ENCODE measurements at regions not wholly inside any gene's neighbourhood (a gene's known extent, or its start where the extent isn't known, plus 50 kb on each side); places are given as distances from the start of the nearest gene placed in this dataset.
"Not testable (repeated sequence)": the region's sequence is repeated elsewhere in the genome, so short reads cannot be mapped to it uniquely, and the experiment has no call there.

DNA sequence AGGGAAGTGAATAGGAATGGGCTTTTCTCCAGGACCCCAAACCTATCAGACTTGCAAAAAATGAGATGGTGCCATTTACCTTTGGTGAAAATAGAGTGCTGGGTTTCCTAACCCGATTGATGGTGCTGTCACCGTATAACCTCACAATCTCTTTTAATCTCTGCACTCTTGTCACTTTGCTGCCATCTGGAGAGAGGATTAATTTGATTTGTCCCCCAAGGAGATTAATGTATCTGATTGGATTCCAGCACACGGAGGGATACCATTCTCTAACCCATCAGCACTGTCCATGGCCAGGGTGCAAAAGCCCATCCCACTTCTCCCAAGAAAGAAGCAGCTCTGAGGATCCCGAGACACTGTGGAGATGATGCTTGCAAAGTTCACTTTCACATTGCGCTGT lies 86.3 kb upstream of the NFE2L3 start:
- DNase-seq, result no peak

DNA sequence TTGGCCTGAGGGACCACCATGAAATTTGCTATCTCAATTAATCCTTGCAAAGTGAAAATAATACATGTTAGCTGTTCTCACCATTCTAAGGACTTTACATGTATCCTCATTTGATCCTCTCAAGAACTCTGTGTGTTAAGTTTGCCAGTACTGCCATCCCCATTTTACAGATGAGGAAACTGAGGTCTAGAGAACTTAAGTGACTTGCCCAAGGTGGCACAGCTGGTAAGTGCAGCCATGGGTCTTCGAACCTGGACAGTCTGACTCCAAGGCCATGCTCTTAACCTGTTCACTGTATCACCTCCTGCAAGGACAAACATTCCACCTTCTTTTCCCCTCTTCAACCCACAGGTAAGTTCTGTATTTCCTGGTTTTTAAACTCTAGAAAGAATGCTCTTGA lies 85.3 kb upstream of the NFE2L3 start:
- DNase-seq, result no peak

DNA sequence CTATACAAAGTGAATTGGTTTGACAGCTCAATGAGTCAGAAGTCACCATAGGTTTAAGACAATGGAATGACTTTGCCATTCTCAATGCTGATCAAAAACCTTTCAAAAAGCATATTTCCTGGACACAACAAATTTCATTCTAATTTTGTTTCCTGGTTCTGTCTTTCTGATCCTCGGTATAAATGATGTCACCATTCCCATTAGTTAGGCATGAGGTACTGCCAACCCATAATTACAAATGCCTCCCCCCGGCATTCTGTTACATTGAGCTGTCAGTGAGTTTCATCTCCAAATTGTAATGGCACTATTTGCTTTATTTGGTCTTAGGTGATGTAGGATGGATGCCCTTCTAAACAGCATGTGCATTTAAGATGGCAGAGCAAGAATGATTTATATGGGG lies 81.7 kb upstream of the NFE2L3 start:
- no peak for DNase-seq

DNA sequence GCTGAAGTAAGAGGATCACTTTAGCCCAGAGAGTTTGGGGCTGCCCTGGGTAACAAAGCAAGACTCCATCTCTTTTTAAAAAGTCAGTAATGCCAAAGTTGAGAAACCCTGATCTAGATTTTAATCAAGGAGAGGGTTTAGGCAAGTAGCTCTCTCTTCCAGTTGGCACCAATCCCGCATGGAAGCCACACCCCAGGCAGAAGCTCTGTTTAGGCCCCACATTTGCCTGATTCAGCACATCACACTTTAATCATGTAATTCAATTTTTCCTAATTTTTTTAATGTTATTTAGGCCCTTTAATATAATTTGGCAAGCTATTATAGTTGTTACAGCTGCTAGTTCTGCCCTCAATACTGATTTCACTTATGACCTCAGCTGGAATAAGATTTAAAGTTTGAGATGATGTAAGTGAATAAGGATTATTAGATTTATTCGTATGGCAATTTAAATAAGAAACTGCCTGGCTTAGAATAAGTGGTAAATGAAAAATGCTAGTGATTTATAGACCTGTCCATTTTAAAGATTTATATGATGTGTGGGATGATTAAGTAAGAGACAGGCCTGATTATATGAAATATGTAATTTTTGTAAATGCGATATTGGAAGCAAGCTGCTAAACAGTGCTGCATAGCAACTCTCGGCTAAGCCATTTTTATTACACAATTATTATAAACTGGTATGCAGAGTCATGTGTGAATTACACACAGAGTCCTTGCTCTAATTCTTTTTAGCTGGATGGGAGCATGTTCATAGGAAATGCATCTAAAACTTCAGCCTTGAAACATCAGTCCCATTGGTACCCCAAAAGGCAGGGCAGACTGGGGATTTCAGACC lies 80.2 kb upstream of the NFE2L3 start:
- DNase-seq, result no peak

DNA sequence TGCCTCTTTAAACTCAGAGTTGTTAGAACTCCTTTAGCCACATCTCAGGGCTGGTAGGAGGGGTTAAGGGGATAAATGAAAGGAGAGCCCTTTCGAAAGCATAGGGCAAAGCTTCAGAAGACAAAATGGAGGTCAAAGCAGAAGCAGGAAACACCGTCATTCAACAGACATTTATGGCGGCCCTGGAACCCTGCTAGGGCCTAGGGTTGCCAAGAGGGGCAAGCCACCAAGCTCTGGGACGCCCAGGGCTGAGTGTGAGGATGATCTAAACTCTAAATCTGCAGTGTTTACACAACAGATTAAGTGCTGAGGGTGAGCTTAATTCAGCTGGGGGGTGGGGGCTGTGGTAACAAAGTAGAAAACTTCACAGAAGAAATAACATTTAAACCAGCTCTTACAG lies 79.0 kb upstream of the NFE2L3 start:
- no peak for DNase-seq

DNA sequence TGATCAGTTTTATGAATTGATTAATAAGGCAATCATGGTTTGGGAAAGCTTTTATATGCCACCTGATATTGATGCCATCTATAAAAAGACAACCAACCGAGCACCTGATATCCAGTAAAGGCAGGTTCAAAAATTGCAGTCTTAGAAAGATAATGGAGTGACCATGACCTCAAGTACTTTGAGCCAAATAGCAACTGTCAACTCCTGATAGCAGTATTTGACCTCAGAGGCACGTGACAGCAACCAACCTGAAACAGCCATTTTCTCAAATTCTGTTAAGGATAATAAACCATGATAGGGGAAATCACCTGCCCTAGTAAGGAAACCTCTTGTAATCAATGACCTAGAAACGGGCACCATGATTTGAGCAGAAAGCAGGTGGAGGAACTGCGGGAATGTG lies 77.1 kb upstream of the NFE2L3 start:
- DNase-seq, result no peak

DNA sequence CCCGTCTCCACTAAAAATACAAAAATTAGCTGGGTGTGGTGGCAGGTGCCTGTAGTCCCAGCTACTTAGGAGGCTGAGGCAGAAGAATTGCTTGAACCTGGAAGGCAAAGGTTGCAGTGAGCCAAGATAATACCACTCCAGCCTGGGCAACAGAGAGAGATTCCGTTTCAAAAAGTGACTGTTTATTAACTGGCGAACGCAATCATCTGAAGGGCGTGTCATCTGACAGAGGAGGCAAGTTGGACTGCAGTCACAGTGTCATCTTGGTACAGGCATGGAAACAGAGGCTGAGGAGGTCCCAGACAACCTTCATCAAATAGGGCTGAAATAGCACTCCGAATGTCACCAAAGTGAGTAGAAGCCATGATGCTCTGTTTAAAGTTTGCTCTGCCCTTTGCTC lies 75.3 kb upstream of the NFE2L3 start:
- DNase-seq, result no peak

DNA sequence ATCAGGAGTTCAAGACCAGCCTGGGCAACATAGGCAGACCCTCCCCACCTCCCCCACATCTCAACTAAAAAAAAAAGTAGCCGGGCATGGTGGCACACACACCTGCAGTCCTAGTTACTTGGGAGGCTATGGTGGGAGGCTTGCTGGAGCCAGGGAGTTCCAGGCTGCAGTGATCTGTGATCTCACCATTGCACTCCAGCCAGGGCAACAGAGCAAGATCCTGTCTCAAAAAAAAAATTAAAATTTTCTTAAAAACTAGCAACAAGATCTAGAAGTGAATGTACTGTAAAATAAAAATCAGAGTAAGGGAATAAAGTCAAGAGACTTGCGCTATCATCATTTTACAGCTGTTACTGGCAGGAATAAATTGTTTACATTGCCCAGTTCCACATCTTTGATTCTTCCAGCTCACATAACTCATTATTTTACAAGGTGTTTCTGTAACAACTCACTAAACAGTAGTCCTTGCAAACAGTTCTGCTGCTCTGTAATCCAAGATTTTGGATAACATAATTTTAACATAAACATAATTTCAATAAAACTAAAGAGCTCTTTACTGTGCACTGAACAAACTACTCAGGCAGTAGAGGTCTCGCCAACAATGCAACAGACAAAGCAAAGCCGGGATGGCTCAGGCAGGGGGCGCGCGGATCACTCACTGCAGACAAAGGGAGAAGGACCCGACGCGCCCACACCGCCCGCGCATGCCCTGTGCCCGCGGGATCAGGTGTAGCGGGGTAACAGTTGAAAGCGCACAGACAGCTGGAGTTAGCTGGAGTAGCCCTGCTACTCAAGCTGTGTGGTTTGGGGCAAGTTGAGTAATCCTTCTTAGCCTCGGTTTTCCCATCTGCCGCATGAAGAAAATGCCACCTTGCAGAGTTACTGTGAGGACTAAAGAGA lies 73.3 kb upstream of the NFE2L3 start:
- DNase-seq, result peak; percentile 69

DNA sequence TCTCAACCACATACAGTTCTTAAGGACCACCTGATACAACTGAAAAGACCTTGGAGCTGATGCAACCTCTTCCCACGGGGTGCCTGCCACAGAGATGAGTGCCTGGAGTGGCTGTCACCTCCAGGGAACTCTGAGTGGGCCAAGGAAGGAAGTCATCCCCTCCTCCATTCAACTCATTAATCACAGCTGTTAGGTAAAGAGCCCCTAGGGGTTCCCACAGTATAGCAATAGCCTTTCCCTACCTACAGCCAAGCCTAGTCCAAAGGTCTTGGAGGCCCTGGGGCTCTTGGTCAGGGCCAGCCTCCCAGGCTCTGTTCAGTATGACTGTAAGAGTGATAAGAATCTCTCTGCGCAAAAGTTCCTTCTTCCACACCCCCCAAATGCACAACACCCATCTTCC lies 70.4 kb upstream of the NFE2L3 start:
- DNase-seq, result no peak

DNA sequence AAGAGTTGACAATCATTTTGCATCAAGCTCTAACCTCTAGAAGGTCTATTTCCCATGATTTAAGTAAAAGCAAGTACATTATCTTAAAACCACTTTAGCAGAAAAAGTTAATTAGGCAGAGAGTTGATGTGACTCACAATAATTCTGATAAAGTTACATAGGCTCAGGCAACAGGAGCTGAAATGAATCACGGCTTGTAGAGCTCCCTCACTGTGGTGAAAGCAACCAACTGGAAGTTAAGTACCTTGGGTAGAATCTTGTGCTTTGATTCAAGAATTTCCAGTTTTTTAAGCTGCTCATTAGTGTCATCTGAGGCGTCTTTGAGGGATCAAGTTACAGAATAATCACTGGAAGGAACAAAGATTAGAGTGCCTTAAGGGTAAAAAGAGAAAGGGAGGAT lies 68.9 kb upstream of the NFE2L3 start:
- no peak for DNase-seq

DNA sequence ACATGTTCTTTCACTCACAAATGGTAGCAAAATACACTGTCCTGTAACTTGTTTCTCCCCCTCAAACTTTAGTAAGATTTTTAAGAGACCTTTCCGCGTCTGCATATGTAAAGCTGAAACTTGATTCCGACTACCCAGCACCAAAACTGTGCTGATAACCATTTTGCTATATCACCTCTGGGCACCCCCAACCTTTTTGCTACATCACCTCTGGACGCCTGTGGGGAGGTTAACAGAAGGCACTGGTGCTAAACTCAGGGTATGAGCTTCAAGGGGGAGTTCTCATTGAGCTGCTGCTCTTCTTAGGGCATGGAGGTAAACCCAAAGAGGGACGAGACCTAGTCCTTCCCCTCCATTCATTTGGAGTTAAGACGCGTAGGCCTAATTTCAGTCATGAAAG lies 67.6 kb upstream of the NFE2L3 start:
- no peak for DNase-seq

DNA sequence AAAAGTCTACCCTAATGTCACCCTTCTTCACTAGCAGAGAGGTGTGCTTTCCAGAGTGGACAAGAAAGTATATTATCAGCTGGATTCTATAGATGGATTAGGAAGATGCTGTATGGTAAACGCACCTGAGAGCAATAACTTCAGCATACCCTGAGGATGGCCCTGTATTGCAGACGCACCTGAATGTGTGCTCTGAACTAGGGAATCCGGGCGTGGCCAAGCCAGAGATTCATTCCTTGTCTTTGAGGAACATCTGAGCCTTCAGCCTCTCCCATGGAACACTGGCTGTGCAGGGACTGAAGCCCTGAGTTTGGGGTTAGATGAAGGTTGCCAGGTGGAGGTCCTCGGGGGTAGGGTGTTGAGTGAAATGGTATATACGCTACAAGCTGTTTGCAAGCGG lies 66.2 kb upstream of the NFE2L3 start:
- no peak for DNase-seq

DNA sequence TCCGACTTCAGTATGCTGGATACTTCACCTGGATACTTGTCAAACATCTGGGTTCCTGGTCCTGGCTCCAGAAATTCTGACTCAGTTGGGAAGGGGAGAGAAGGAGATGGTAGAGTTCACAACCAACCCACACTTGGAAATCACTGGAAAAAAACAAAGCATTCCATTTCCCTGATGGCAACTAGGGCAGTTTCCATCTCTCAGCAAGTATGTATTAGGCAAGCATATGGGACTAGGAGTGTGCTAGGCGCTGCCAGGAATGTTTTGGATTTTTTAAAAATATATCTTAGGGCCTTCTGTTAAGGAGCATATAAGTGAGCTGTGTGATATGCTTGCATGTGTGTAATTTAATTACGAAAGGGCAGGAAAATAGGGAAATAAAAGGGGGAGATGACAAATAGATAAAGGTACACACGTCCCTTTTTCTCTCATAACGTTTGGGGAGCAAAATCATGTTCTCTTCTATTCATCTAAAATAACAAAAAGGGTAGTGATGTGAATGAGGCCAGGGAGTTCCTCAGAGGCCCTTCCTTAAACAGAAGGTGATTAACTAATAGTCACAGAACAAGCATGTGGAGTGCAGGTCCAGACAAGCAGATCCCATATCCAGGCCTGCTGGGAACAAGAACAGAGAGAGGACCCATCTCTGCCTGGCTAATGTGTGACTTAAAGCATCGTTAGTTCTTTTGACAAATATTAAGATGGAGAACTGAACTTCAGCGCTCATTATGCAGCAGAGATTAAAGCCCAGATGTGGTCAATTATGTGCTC lies 64.5 kb upstream of the NFE2L3 start:
- no peak for DNase-seq

DNA sequence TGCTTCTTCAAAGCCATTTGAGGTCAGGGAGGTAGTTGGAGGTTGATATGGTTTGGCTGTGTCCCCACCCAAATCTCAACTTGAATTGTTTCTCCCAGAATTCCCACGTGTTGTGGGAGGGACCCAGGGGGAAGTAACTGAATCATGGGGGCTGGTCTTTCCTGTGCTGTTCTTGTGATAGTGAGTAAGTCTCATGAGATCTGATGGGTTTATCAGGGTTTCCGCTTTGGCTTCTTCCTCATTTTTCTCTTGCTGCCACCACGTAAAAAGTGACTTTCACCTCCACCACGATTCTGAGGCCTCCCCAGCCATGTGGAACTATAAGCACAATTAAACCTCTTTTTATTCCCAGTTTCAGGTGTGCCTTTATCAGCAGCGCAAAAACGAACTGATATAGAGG lies 62.5 kb upstream of the NFE2L3 start:
- not testable (repeated sequence) for DNase-seq

DNA sequence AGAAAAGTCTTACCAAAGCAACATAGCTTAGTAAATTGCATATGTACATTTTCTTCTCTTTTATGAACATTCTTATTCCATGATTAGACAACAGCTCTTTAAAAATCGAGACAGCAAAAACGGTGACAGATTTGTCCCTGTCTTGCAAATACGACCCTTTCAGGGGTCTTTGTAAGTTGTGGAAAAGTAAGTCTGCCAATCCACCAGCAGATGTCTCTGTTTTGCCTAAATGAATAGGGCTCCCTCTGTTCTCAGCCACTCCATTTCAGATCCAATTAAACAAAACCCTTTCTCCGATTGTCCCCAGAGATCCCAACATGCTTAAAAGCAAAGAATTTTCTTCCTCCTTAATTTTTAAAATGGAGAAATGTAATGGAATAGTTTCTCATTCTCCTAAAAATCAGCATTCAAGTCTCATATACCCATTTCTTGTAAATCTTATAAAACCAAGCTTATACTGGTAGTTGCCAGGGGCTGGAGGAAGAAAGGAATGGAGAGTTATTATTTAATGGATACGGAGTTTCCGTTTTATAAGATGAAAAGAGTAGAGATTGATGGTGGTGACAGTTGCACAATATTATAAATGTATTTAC lies 61.0 kb upstream of the NFE2L3 start:
- peak; percentile 51 for DNase-seq

DNA sequence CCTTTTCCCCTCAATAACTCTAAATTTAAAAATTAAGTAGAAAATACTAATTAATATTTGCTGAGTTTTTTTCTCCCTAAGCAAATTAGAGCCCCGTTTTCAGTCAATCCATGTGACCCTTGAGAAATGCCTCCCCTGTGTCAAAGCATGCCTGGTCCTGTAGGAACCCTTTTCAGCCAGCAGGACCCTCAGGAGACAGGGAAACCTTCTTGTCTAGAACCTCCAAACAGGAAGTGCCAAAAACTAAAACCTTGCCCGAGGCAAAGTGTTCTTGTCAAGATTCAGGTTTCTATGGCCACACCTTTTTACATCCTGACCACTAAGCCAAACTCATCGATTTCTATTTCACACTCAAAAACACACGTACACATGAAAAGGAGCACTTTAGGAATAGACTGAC lies 60.1 kb upstream of the NFE2L3 start:
- no peak for DNase-seq

DNA sequence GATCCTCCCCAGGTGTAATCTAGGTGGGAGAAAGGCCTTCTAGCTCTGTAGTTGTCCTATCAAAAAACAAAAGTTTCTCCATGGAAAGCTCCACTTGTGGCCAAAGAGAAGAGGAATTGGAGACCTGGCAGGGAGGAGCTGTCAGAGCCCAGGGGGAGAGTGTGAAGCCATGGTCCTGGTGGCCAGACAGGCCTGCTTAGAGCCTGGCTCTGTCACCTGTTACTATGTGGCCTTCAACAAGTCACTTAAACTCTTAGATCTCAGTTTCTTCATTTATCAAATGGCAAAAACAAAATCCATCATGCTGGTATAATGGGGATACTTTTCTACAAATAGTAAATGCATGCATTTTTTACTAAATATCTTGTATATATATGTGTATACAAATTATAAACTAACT lies 59.0 kb upstream of the NFE2L3 start:
- DNase-seq, result no peak

DNA sequence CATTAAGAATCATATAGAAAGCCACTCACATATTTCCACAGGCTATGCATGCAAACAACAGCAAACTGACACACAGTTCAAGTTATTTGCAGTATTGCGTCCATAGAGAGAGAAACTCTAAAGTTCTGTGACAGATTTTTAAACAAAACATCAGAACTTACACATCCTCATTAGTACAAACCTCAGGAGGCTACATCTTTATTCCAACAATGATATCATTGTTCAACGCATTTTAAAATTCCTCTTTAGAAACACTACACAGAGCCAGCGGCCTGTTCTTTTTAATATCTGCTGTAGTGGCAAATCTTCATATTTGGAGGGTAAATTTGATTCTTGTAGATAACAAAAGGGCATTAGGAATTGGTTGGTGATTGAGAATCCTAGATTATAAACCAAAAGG lies 55.9 kb upstream of the NFE2L3 start:
- DNase-seq, result no peak

DNA sequence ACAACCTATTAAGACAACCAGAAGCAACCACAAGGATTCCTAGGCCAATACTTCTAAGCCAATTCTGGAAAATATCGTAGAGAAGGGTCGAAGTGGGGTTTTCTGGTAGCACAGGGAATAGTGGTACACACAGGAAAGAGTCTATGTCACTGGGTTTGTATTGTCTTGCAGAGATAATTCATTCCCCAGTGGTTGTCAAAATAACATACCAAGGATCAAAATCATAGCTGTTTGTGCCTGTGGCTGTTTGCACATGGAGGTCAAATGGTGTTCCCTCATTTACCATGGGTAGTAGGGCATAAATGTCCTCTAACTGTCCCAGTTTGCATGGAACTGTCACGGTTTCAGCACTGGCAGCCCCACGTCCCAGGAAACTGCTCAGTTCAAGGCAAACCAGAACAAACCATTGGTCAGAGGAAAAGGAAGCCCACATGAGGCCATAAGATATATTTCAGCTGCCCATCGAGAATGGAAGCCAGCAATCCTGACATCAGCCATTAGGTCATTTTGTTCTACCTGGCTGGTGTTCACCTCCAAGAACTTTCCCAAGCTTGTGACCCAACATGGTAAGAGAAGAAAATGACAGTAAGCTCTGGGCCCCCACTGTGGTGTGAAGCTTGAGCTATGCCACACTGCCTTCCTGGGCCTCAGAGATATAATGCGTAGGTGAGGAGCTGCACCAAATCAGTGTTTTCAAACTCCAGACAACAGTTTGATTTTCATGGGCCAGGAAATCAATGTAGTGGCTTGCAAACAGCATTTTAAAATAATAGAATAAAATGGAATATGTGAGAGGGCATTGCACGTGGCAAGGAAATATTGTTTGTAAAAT lies 53.9 kb upstream of the NFE2L3 start:
- no peak for DNase-seq

DNA sequence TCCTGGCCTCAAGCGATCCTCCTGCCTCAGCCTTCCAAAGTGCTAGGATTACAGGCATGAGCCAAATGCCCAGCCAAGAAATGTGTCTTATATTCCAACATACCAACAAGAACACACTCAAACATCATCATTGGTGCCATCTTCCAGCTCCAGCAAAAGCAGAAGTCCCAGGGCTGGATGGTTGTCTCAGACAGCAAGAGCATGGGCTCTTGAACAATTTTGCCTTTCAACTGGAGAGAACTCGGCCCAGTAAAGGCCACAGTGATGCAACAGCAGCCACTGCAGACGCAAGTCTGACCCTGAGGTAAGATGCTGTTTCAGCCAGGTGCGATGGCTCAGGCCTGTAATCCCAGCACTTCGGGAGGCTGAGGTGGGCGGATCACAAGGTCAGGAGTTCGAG lies 52.8 kb upstream of the NFE2L3 start:
- no peak for DNase-seq

DNA sequence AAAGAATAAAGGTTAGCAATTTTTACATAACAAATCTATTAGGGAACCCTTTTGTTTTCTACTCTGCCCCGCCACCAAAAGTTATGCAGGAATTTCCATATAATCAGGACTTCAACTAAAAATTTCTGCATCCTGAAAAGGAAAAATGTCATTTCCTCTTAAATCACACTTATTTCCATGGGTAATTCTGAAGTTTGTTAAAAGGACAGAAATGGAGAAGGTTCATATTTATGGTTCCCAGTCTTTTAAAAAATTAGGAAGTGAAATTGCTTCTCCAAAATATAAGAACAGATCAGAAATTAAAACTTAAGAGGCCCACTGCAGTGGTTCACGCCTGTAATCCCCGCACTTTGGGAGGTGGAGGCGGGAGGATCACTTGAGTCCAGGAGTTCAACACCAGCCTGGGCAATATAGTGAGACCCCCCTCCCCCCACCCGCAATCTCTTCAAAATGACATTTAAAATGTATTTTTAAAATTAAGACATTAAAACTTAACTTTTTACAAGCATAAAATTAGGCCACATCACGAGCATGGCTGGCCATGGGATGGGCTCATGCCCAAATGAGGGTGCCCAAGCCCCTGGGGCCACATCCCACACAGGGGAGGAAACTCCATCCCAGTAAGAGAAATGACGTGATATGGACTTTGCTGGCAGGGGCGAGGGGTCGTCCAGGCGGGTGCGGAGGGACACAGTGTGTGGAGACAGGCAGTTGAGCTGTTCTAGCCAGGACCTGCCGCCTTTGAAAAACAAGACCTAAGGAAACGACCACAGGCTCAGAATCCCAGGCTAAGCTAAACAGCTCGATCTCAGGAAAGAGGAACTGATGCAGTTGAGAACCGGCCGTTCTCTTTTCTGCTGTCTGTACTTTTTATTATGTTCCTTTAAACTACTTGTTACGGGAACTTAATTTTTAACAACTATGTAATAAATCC lies 51.3 kb upstream of the NFE2L3 start:
- no peak for DNase-seq

Data from CD4-positive, alpha-beta T cell treated with Interleukin-4 for 4 hours (primary cell).